Stimulated activated CD4-positive, alpha-beta T cell treated with anti-CD3 and anti-CD28 coated beads, Interleukin-12 subunit alpha, Interleukin-12 subunit beta, amount 100 ng/mL, for 24 hours (primary cell): ENCODE measurements at regions not wholly inside any gene's neighbourhood (a gene's known extent, or its start where the extent isn't known, plus 50 kb on each side); places are given as distances from the start of the nearest gene placed in this dataset.
"Not testable (repeated sequence)": the region's sequence is repeated elsewhere in the genome, so short reads cannot be mapped to it uniquely, and the experiment has no call there.

ENCODE experiments used
- DNase-seq, 2 experiments: peaks; one replicate each; pipeline ENCODE4 v3.0.0-alpha.2; 2020; ENCODE audit warnings: low read depth in 2 of 2

DNA sequence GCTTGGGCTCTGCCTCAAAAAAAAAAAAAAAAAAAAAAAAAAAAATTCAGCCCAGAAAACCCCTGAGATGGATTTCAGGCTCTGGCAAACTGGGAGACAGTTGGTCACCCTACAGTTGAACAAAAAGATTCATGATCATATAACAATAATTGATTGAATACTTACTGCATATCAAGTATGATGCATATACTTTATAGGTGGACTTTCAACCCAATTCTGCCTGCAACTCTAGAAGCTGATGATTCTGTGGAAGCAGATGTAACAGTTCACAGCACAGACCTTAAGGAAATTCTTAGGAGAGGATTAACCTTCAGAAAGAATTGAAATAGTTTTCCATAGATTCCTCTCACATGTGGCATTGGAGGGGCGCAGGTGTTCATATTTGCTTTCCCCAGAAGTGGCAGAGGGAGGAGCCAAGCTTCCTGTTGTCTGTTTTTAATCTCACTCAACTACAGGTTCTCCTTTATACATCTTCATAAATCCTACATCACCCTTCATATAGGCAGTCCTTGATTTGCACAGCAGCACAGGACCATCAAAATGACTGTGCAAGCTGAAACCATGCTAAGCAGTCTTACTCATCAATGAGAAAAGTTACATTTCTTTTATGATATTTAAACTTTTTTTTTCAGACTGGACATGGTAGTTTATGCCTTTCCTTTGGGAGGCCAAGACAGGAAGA, 149.4 kb upstream of the KLF3 start:
- DNase-seq: no peak

DNA sequence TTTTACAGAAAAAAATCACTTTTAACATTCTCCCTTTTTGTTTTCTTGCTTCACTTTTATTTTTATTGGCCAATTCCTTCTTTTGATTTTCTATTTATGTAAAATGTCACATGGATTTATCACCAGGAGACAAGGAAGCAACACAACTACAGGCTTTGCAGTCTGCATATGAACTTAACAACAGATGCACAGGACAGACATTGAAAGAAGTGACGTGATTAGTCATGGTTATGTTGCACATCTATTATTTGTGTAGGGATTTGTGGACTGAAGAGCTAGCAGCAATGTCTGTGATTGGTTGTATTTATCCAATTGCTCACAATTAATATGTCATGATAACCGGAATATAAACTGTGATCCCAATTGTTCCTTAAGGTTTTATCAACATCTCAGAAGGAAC, 147.8 kb upstream of the KLF3 start:
- DNase-seq: no peak

DNA sequence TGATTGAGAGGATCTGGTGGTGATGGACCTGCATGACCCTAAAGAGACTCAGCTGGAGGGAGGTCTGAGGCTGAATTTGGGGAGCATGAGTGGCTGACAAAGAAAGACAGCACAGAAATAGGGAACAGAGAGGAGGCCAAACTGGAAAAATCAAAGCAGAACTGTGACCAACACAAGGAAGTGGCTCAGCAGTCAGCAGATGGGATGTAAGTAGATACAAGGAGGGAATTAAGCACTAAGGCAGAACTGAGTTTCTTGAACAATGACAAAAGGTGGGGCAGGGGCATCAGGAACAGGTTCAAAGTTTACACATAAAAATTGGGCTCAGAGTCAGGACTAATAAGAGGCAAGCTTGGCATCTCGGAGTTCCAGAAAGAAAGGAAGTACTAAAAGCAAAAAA, 144.3 kb upstream of the KLF3 start:
- DNase-seq: no peak

DNA sequence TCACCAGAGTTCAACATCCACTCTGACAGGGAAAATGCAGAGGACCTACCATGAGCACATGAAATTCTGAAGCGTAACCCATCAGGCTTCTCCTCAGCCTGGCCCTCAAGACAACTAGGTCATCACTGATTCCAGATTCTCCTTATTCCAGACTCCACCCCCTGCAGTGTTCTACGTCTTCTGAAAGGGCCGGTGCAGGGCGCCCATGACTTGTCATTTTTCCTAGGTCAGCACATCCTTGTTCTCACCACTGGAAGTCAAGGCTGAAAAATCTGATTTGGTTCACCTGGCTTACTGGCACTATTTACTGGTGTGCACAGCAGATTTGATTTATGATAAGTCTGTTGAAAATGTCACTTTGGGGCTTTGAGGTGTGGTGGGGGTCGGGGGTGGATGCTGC, 140.9 kb upstream of the KLF3 start:
- DNase-seq: no peak

- DNase-seq: peak in 1 of 2 experiments; percentile 35
These were observed 140.2 kb upstream of the KLF3 start for GRCh38 chr4:38523524-38524448.

DNA sequence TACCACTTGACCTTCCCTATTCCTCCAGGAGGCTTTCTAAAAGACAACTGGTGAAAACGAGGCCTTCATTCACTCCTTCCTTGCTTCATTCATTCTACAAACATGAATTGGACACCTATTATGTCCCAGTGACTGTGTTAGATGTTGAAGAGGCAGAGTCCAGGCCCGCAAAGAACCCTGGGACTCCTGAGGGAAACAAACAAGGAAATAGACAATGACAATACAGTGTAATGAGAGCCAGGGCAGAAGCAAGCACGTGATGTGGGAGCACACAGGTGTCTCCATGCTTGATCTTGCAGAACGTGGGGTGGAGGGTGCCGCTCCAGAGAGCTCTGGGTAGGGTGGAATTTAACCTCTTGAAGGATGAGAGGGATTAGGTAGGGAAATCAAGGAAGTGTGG, 137.6 kb upstream of the KLF3 start:
- no peak for DNase-seq

- DNase-seq: no peak
These were observed 134.5 kb upstream of the KLF3 start for GRCh38 chr4:38529189-38530115.

- DNase-seq: no peak
These were observed 133.5 kb upstream of the KLF3 start for GRCh38 chr4:38530486-38530885.

GRCh38 chr4:38531141-38531727, 132.8 kb upstream of the KLF3 start:
- no peak for DNase-seq

- no peak for DNase-seq
These were observed 131.0 kb upstream of the KLF3 start for GRCh38 chr4:38532908-38533499.

DNA sequence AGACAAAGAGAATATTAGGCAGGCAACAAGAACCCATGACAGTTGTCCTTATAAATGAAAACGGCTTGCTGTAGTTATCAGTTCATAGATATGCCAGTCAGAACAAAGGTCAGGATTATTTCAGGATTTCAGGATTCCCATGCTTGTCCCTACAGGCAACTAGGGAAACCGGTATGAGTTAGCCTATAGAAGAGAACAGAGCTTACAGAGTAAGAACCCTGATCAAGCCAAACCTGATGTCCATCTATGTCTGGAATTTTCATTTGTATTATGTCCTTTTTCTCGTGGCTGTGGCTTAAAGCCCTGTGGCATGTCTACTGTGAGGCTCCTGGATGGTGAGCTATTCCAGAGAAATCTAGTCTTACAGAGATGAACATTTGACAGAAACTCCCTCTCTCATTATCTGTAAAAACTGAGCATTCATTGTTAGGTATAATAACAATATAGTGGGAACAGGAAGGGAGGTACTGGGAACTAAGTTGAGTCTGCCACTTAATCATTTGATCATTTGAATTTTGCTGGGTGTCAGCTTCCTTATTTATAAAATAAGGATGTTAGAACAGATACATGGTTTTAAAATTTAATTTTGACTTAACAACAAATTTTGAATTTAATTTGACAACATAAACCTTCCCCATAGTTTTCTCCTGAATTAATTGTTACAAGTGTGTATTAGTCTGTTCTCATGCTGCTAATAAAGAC, 129.5 kb upstream of the KLF3 start:
- DNase-seq: no peak

DNA sequence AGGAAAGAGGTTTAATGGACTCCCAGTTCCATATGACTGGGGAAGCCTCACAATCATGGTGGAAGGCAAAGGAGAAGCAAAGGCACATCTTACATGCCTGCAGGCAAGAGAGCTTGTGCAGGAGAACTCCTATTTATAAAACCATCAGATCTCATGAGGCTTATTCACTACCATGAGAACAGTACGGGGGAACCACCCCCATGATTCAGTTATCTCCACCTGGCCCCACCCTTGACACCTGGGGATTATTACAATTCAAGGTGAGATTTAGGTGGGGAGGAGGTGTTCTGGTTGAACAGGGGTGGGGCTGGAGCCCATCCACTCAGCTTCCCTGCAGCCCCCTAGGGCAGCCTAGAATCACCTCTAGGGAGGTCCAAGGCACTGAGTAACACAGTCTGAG, 128.9 kb upstream of the KLF3 start:
- not testable (repeated sequence) for DNase-seq

- no peak for DNase-seq
These were observed 128.3 kb upstream of the KLF3 start for GRCh38 chr4:38535717-38536116.

DNA sequence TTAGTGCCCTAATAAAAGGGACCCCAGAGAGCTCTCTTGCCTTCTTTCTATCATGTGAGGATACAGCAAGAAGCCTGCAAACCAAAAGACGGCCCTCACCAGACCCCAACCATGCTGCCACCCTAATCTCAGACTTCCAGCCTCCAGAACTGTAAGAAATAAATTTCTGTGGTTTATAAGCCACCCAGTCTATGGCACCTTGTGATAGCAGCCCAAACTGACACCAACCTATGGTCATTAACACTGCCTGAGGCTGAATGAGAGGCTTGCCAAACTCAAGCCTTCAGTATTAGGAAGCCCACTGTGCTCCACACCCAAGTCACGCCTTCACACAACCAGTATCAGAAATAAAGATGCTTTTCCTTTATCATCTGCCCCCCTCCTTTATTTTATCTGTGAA, 127.3 kb upstream of the KLF3 start:
- DNase-seq: no peak

- DNase-seq: no peak
These were observed 126.3 kb upstream of the KLF3 start for GRCh38 chr4:38537666-38538065.

DNA sequence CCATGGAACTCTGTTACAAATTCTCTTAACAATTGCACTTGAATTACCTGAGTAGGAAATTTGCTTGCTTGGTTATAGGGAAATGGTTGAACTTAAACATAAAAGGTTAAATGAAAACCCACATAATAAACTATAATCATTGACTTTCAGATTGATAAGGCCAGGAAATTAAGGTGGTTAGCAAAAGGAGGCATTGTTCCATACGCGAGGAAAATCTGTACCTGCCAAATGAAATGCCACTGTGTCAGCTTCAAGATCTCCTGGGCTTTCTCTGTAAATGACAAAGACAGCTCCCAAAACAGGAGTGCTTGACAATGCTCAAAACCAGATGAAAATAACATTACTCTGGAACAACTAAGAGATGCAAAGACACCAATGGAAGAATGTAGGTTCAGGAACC, 125.5 kb upstream of the KLF3 start:
- DNase-seq: no peak

DNA sequence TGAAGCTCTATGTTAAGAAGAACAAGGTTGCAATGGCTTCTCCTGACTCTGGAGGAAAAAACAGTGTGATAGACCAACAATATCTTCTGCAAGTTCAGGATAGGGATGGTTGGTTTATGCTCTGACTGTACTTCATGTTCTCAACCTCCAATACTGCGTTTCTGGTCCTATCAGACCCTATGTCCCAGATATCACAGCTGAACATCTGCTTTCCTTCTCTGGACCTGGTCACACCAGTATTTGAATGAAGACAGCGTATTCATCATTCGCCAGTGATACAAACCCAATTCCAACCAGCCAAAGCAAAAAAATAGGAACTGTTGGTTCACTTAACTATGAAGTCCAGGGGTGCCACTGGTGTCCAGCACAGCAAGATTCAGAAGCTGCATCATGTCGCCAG, 124.5 kb upstream of the KLF3 start:
- DNase-seq: no peak

- DNase-seq: no peak
These were observed 116.9 kb upstream of the KLF3 start for GRCh38 chr4:38547052-38547451.

DNA sequence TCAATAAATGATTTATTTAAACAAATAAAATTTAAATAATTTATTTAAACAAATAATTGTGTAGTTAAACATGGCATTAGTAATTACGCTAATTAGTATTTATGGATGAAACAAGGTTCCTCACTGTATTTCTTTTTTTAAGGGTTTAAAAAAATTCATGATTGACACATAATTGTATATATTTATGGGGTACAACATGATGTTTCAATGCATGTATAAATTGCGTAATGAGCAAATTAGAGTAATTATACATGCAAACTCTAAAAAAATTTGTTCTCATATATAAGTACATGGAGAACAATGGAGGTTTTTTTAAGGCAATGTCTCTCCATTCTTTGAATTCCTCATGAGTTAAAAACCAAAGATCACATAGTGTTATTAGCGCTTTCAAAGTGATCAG, 115.7 kb upstream of the KLF3 start:
- DNase-seq: no peak

GRCh38 chr4:38559374-38559773, 104.6 kb upstream of the KLF3 start:
- no peak for DNase-seq

GRCh38 chr4:38560340-38560739, 103.7 kb upstream of the KLF3 start:
- no peak for DNase-seq
